GM12878 (cell line): ENCODE measurements at regions not wholly inside any gene's neighbourhood (a gene's known extent, or its start where the extent isn't known, plus 50 kb on each side); places are given as distances from the start of the nearest gene placed in this dataset.

Experiments used
- ATAC-seq: fragments of 200-7000 bp; cut with Tn5 transposase; 3 replicates; pipeline ENCODE4 v1.9.1; 2020; ENCODE audit warnings: mild to moderate bottlenecking, moderate library complexity
- BruUV-seq: library from RNA; stranded (reverse); fragments of 400-500 nt; replicated peaks from 2 replicates; lab custom pipeline; 2021; lab: Mats Ljungman, UMichigan
- CTCF ChIA-PET: fragments of 300-600 bp; sonication (Branson Sonifier 250); formaldehyde crosslinking; extraction: SDS; loops from one replicate; lab custom pipeline; 2021; ENCODE audit warnings: inconsistent platforms; lab: Yijun Ruan, JAX
- POLR2A ChIA-PET: fragments of 350-600 bp; formaldehyde crosslinking; extraction: SDS; loops from one replicate; lab custom pipeline; 2021; ENCODE audit warnings: inconsistent platforms; lab: Charles Lee
- RAD21 ChIA-PET: fragments of 300-600 bp; sonication (Branson Sonifier 250); formaldehyde crosslinking; loops from one replicate; lab custom pipeline; 2023; ENCODE audit warnings: antibody characterized with exemption; ENCODE audit not compliant: unreplicated experiment; lab: Charles Lee
- SMC1A ChIA-PET: fragments of 300-600 bp; sonication (Branson Sonifier 250); formaldehyde crosslinking; loops from one replicate; lab custom pipeline; 2023; ENCODE audit not compliant: unreplicated experiment, uncharacterized antibody; lab: Charles Lee
- DNase-seq: peaks from one replicate; pipeline ENCODE4 v3.0.0-alpha.2; 2011; ENCODE audit warnings: low read depth, low spot score
- FAIRE-seq: peaks from 3 replicates; lab custom pipeline; 2011; peaks lifted over from hg19 to GRCh38; lab: Jason Lieb, UNC
- H2AFZ ChIP-seq: 2 replicates; pipeline ENCODE4 v1.6.0; 2011; ENCODE audit warnings: low read depth, low read length, control low read depth; ENCODE audit not compliant: control insufficient read depth
- H3K27ac ChIP-seq: 2 replicates; pipeline ENCODE4 v1.5.1; 2011; ENCODE audit warnings: control low read depth; ENCODE audit not compliant: control insufficient read depth, insufficient read depth
- H3K27me3 ChIP-seq, 2 experiments: replicated peaks in 1 of 2; 2 replicates each; pipeline versions ENCODE4 v1.6.0 to v1.6.1; 2011; ENCODE audit warnings: low read length in 1 of 2; ENCODE audit not compliant: control insufficient read depth in 2 of 2, insufficient read depth in 2 of 2
- H3K36me3 ChIP-seq, 2 experiments: 2 replicates each; pipeline ENCODE4 v1.5.1; 2011; ENCODE audit warnings: low read length in 1 of 2; ENCODE audit not compliant: control insufficient read depth in 2 of 2, insufficient read depth in 2 of 2
- H3K4me1 ChIP-seq: 2 replicates; pipeline ENCODE4 v1.6.1; 2011; ENCODE audit warnings: mild to moderate bottlenecking, low read length, moderate library complexity, mixed read lengths; ENCODE audit not compliant: control insufficient read depth, insufficient read depth
- H3K4me2 ChIP-seq: 2 replicates; pipeline ENCODE4 v1.6.0; 2011; ENCODE audit warnings: control low read depth; ENCODE audit not compliant: control insufficient read depth, insufficient read depth
- H3K4me3 ChIP-seq: fragments of 200-600 bp; sonication (generic); 2 replicates; pipeline ENCODE4 v1.5.1; 2016
- H3K79me2 ChIP-seq: 2 replicates; pipeline ENCODE4 v1.6.0; 2011; ENCODE audit warnings: low read length; ENCODE audit not compliant: control insufficient read depth, insufficient read depth
- H3K9ac ChIP-seq: 2 replicates; pipeline ENCODE4 v1.8.0; 2011; ENCODE audit warnings: low read length, control low read depth, mixed read lengths; ENCODE audit not compliant: control insufficient read depth, insufficient read depth
- H3K9me3 ChIP-seq: replicated peaks from 3 replicates; pipeline ENCODE4 v1.5.1; 2011; ENCODE audit warnings: mild to moderate bottlenecking, low read length; ENCODE audit not compliant: control insufficient read depth, insufficient read depth
- H4K20me1 ChIP-seq: 2 replicates; pipeline ENCODE4 v1.6.0; 2011; ENCODE audit not compliant: control insufficient read depth, insufficient read depth
- BCL11A ChIP-seq: IDR thresholded peaks from 2 replicates; pipeline ENCODE4 v1.6.1; 2011; ENCODE audit warnings: low read depth, low read length
- CEBPB ChIP-seq, 2 experiments: fragments of 150-350 bp in 1 of 2; IDR thresholded peaks; 2 replicates each; pipeline ENCODE4 v1.6.1; 2012 to 2014; ENCODE audit warnings: low read depth in 2 of 2, low read length in 2 of 2, borderline replicate concordance in 1 of 2, inconsistent platforms in 1 of 2
- ETV6 ChIP-seq, 2 experiments: fragments of 450-650 bp in 1 of 2; IDR thresholded peaks in 1 of 2; conservative IDR thresholded peaks in 1 of 2; 2 replicates each; pipeline ENCODE4 v1.6.1; 2014; ENCODE audit warnings: antibody characterized with exemption in 1 of 2, borderline replicate concordance in 1 of 2, low read depth in 1 of 2, mild to moderate bottlenecking in 1 of 2, moderate library complexity in 1 of 2
- EZH2 ChIP-seq: IDR thresholded peaks from 2 replicates; pipeline ENCODE4 v1.6.1; 2012; ENCODE audit warnings: low read depth, mild to moderate bottlenecking, control low read depth, inconsistent platforms, low read length, borderline replicate concordance; ENCODE audit not compliant: control insufficient read depth
- LARP7 ChIP-seq: fragments of 450-650 bp; IDR thresholded peaks from 2 replicates; pipeline ENCODE4 v1.6.1; 2017; ENCODE audit warnings: mild to moderate bottlenecking
- MYB ChIP-seq: fragments of 150-350 bp; IDR thresholded peaks from 2 replicates; pipeline ENCODE4 v1.6.1; 2014; ENCODE audit warnings: mild to moderate bottlenecking, low read depth, low read length, borderline replicate concordance
- MYC ChIP-seq: IDR thresholded peaks from 2 replicates; pipeline ENCODE4 v1.6.1; 2011; ENCODE audit warnings: mild to moderate bottlenecking, low read length, moderate library complexity, inconsistent platforms; ENCODE audit not compliant: insufficient read depth, insufficient replicate concordance, insufficient read length, severe bottlenecking
- NBN ChIP-seq: fragments of 450-650 bp; IDR thresholded peaks from 2 replicates; pipeline ENCODE4 v1.6.1; 2016
- NRF1 ChIP-seq: conservative IDR thresholded peaks from 2 replicates; pipeline ENCODE4 v1.6.1; 2011; ENCODE audit warnings: mild to moderate bottlenecking, low read depth, low read length, improper control_type of control experiment
- PAX8 ChIP-seq: fragments of 450-650 bp; IDR thresholded peaks from 2 replicates; pipeline ENCODE4 v1.6.1; 2017; ENCODE audit warnings: mild to moderate bottlenecking, moderate library complexity
- PML ChIP-seq: IDR thresholded peaks from 2 replicates; pipeline ENCODE4 v1.6.1; 2012; ENCODE audit warnings: low read length, inconsistent platforms
- POU2F2 ChIP-seq: IDR thresholded peaks from 3 replicates; pipeline ENCODE4 v1.6.1; 2011; ENCODE audit warnings: low read depth, mild to moderate bottlenecking, low read length, borderline replicate concordance
- YBX1 ChIP-seq: fragments of 450-650 bp; IDR thresholded peaks from 2 replicates; pipeline ENCODE4 v1.6.1; 2016; ENCODE audit warnings: antibody characterized with exemption
- WGBS: methylation state at CpG from one replicate; pipeline ENCODE4 v1.1.6; 2016; ENCODE audit warnings: low lambda C conversion rate; ENCODE audit not compliant: insufficient replicate concordance, insufficient coverage; ENCODE audit errors: missing lambda C conversion rate; 5-methylcytosine and 5-hydroxymethylcytosine counted together
- in situ Hi-C: fragments of 300-500 bp; cut with MboI; formaldehyde crosslinking; loops from 9 replicates; pipeline ENCODE4 v1.14.3; 2018; ENCODE audit warnings: mixed read lengths
- intact Hi-C: fragments of 100-400 bp; cut with micrococcal nuclease; formaldehyde crosslinking; loops from one replicate; pipeline ENCODE4 v1.14.2; 2022; ENCODE audit not compliant: unreplicated experiment

GRCh38 chr4:175414602-175415001 lies 397.5 kb downstream of the GPM6A start:
- Histone ChIP-seq H3K4me2 (no peak overlapping the region), H3K9ac (no peak overlapping the region), H3K4me1 (no peaks in the 10 kb centered on the region), H3K27ac (no peak overlapping the region), H3K9me3 (no peaks in the 10 kb centered on the region), H3K4me3 (no peak overlapping the region), H2AFZ (no peak overlapping the region), H3K36me3 (no peaks in the 10 kb centered on the region)
- ChIA-PET SMC1A (no interaction called here), POLR2A (no interaction called here), CTCF (no interaction called here), RAD21 (no interaction called here)
- no TSS peak for BruUV-seq
- 47% methylated on average over 2 of the region's 2 CpGs for WGBS
- intact Hi-C loops, result no loop called here
- DNase-seq (no peak), FAIRE-seq (no peak), ATAC-seq (no peak)
- in situ Hi-C loops, result no loop called here
- TF ChIP-seq PML (no peak), MYB (no peak), CEBPB (IDR thresholded peaks at IDR 0.05; ENCODE audit: borderline replicate concordance in 1 of 2, low read depth in 2 of 2, low read length in 2 of 2) (no peak), POU2F2 (no peak), LARP7 (no peak), ETV6 (conservative IDR thresholded peaks at IDR 0.05 in 1 of 2, IDR thresholded peaks at IDR 0.05 in 1 of 2; ENCODE audit: borderline replicate concordance in 1 of 2, low read depth in 1 of 2) (no peak), YBX1 (no peak), BCL11A (no peak), NBN (no peak), NRF1 (no peak), MYC (no peak), PAX8 (no peak), EZH2 (no peak)
- TF ChIP-seq, all 136 proteins: peak for 0
- Histone ChIP-seq H4K20me1 (no peaks in the 10 kb centered on the region), H3K27me3 (no peaks in the 10 kb centered on the region), H3K79me2 (no peaks in the 10 kb centered on the region)
